GM12878 (cell line): ENCODE measurements at regions not wholly inside any gene's neighbourhood (a gene's known extent, or its start where the extent isn't known, plus 50 kb on each side); places are given as distances from the start of the nearest gene placed in this dataset.

Experiments used
- ATAC-seq: fragments of 200-7000 bp; cut with Tn5 transposase; 3 replicates; pipeline ENCODE4 v1.9.1; 2020; ENCODE audit warnings: mild to moderate bottlenecking, moderate library complexity
- BruUV-seq: library from RNA; stranded (reverse); fragments of 400-500 nt; replicated peaks from 2 replicates; lab custom pipeline; 2021; lab: Mats Ljungman, UMichigan
- CTCF ChIA-PET: fragments of 300-600 bp; sonication (Branson Sonifier 250); formaldehyde crosslinking; extraction: SDS; loops from one replicate; lab custom pipeline; 2021; ENCODE audit warnings: inconsistent platforms; lab: Yijun Ruan, JAX
- POLR2A ChIA-PET: fragments of 350-600 bp; formaldehyde crosslinking; extraction: SDS; loops from one replicate; lab custom pipeline; 2021; ENCODE audit warnings: inconsistent platforms; lab: Charles Lee
- RAD21 ChIA-PET: fragments of 300-600 bp; sonication (Branson Sonifier 250); formaldehyde crosslinking; loops from one replicate; lab custom pipeline; 2023; ENCODE audit warnings: antibody characterized with exemption; ENCODE audit not compliant: unreplicated experiment; lab: Charles Lee
- SMC1A ChIA-PET: fragments of 300-600 bp; sonication (Branson Sonifier 250); formaldehyde crosslinking; loops from one replicate; lab custom pipeline; 2023; ENCODE audit not compliant: unreplicated experiment, uncharacterized antibody; lab: Charles Lee
- DNase-seq: peaks from one replicate; pipeline ENCODE4 v3.0.0-alpha.2; 2011; ENCODE audit warnings: low read depth, low spot score
- FAIRE-seq: peaks from 3 replicates; lab custom pipeline; 2011; peaks lifted over from hg19 to GRCh38; lab: Jason Lieb, UNC
- H2AFZ ChIP-seq: 2 replicates; pipeline ENCODE4 v1.6.0; 2011; ENCODE audit warnings: low read depth, low read length, control low read depth; ENCODE audit not compliant: control insufficient read depth
- H3K27ac ChIP-seq: 2 replicates; pipeline ENCODE4 v1.5.1; 2011; ENCODE audit warnings: control low read depth; ENCODE audit not compliant: control insufficient read depth, insufficient read depth
- H3K27me3 ChIP-seq, 2 experiments: replicated peaks in 1 of 2; 2 replicates each; pipeline versions ENCODE4 v1.6.0 to v1.6.1; 2011; ENCODE audit warnings: low read length in 1 of 2; ENCODE audit not compliant: control insufficient read depth in 2 of 2, insufficient read depth in 2 of 2
- H3K36me3 ChIP-seq, 2 experiments: 2 replicates each; pipeline ENCODE4 v1.5.1; 2011; ENCODE audit warnings: low read length in 1 of 2; ENCODE audit not compliant: control insufficient read depth in 2 of 2, insufficient read depth in 2 of 2
- H3K4me1 ChIP-seq: 2 replicates; pipeline ENCODE4 v1.6.1; 2011; ENCODE audit warnings: mild to moderate bottlenecking, low read length, moderate library complexity, mixed read lengths; ENCODE audit not compliant: control insufficient read depth, insufficient read depth
- H3K4me2 ChIP-seq: 2 replicates; pipeline ENCODE4 v1.6.0; 2011; ENCODE audit warnings: control low read depth; ENCODE audit not compliant: control insufficient read depth, insufficient read depth
- H3K4me3 ChIP-seq: fragments of 200-600 bp; sonication (generic); 2 replicates; pipeline ENCODE4 v1.5.1; 2016
- H3K79me2 ChIP-seq: 2 replicates; pipeline ENCODE4 v1.6.0; 2011; ENCODE audit warnings: low read length; ENCODE audit not compliant: control insufficient read depth, insufficient read depth
- H3K9ac ChIP-seq: 2 replicates; pipeline ENCODE4 v1.8.0; 2011; ENCODE audit warnings: low read length, control low read depth, mixed read lengths; ENCODE audit not compliant: control insufficient read depth, insufficient read depth
- H3K9me3 ChIP-seq: replicated peaks from 3 replicates; pipeline ENCODE4 v1.5.1; 2011; ENCODE audit warnings: mild to moderate bottlenecking, low read length; ENCODE audit not compliant: control insufficient read depth, insufficient read depth
- H4K20me1 ChIP-seq: 2 replicates; pipeline ENCODE4 v1.6.0; 2011; ENCODE audit not compliant: control insufficient read depth, insufficient read depth
- ASH2L ChIP-seq: fragments of 300-600, 200-600 bp; sonication (generic); IDR thresholded peaks from 2 replicates; pipeline ENCODE4 v1.6.1; 2017; ENCODE audit warnings: low read depth, mild to moderate bottlenecking, borderline replicate concordance
- ATF7 ChIP-seq: fragments of 450-650 bp; IDR thresholded peaks from 2 replicates; pipeline ENCODE4 v1.6.1; 2016; ENCODE audit warnings: low read depth, mild to moderate bottlenecking
- CEBPB ChIP-seq, 2 experiments: fragments of 150-350 bp in 1 of 2; IDR thresholded peaks; 2 replicates each; pipeline ENCODE4 v1.6.1; 2012 to 2014; ENCODE audit warnings: low read depth in 2 of 2, low read length in 2 of 2, borderline replicate concordance in 1 of 2, inconsistent platforms in 1 of 2
- CREB1 ChIP-seq: IDR thresholded peaks from 2 replicates; pipeline ENCODE4 v1.6.1; 2012; ENCODE audit warnings: low read depth, mild to moderate bottlenecking, inconsistent platforms
- EZH2 ChIP-seq: IDR thresholded peaks from 2 replicates; pipeline ENCODE4 v1.6.1; 2012; ENCODE audit warnings: low read depth, mild to moderate bottlenecking, control low read depth, inconsistent platforms, low read length, borderline replicate concordance; ENCODE audit not compliant: control insufficient read depth
- HCFC1 ChIP-seq: fragments of 150-350 bp; IDR thresholded peaks from 2 replicates; pipeline ENCODE4 v1.6.1; 2014; ENCODE audit warnings: low read length
- IRF5 ChIP-seq: fragments of 450-650 bp; IDR thresholded peaks from 2 replicates; pipeline ENCODE4 v1.6.1; 2017; ENCODE audit warnings: borderline replicate concordance
- MXI1 ChIP-seq: fragments of 150-350 bp; IDR thresholded peaks from 2 replicates; pipeline ENCODE4 v1.6.1; 2011; ENCODE audit warnings: low read depth, mild to moderate bottlenecking, inconsistent platforms, low read length, improper control_type of control experiment
- NFYB ChIP-seq: IDR thresholded peaks from 2 replicates; pipeline ENCODE4 v1.6.1; 2011; ENCODE audit warnings: low read depth, mild to moderate bottlenecking, low read length, improper control_type of control experiment, moderate library complexity; ENCODE audit not compliant: insufficient read depth
- POLR2A ChIP-seq: IDR thresholded peaks from 2 replicates; pipeline ENCODE4 v1.6.1; 2011; ENCODE audit warnings: low read depth, mild to moderate bottlenecking, low read length
- RAD21 ChIP-seq: IDR thresholded peaks from 2 replicates; pipeline ENCODE4 v1.6.1; 2011; ENCODE audit warnings: mild to moderate bottlenecking, low read depth, low read length, moderate library complexity; ENCODE audit not compliant: insufficient read depth
- RBBP5 ChIP-seq: fragments of 200-600 bp; sonication (generic); conservative IDR thresholded peaks from 2 replicates; pipeline ENCODE4 v1.6.1; 2016
- TAF1 ChIP-seq: IDR thresholded peaks from 2 replicates; pipeline ENCODE4 v1.6.1; 2011; ENCODE audit warnings: mild to moderate bottlenecking, low read depth, low read length, borderline replicate concordance
- USF1 ChIP-seq: IDR thresholded peaks from 2 replicates; pipeline ENCODE4 v1.6.1; 2011; ENCODE audit warnings: borderline replicate concordance, low read depth, mild to moderate bottlenecking, moderate library complexity, mixed read lengths, low read length; ENCODE audit not compliant: insufficient read depth; ENCODE audit errors: extremely low read length
- ZSCAN29 ChIP-seq: fragments of 450-650 bp; IDR thresholded peaks from 2 replicates; pipeline ENCODE4 v1.6.1; 2017; ENCODE audit warnings: mild to moderate bottlenecking, moderate library complexity
- WGBS: methylation state at CpG from one replicate; pipeline ENCODE4 v1.1.6; 2016; ENCODE audit warnings: low lambda C conversion rate; ENCODE audit not compliant: insufficient replicate concordance, insufficient coverage; ENCODE audit errors: missing lambda C conversion rate; 5-methylcytosine and 5-hydroxymethylcytosine counted together
- in situ Hi-C: fragments of 300-500 bp; cut with MboI; formaldehyde crosslinking; loops from 9 replicates; pipeline ENCODE4 v1.14.3; 2018; ENCODE audit warnings: mixed read lengths
- intact Hi-C: fragments of 100-400 bp; cut with micrococcal nuclease; formaldehyde crosslinking; loops from one replicate; pipeline ENCODE4 v1.14.2; 2022; ENCODE audit not compliant: unreplicated experiment
- TF ChIP-seq, protein P1 (sequence below): fragments of 450-650 bp; IDR thresholded peaks from 2 replicates; pipeline ENCODE4 v1.6.1; 2014; ENCODE audit warnings: mild to moderate bottlenecking

GRCh38 chr5:155466851-155467250, 453.3 kb downstream of the KIF4B start:
- H3K4me3 ChIP-seq = no peak overlapping the region
- H3K4me2 ChIP-seq = no peak overlapping the region
- no peak overlapping the region for H3K27ac ChIP-seq
- no peaks in the 10 kb centered on the region for H3K36me3 ChIP-seq
- no peak for FAIRE-seq
- ChIA-PET POLR2A (no interaction called here), RAD21 (no interaction called here), SMC1A (interaction anchor here (1.2 kb wide), 1 partner anchor 10 kb away, joined by 3 read pairs; no protein-coding TSS in a partner anchor), CTCF (no interaction called here)
- intact Hi-C loops (no loop called here), in situ Hi-C loops (no loop called here)
- no peak for TF ChIP-seq RBBP5
- no peak for TF ChIP-seq ATF7
- no peak for TF ChIP-seq EZH2
- no peak for TF ChIP-seq RAD21
- TF ChIP-seq ASH2L = no peak
- TF ChIP-seq NFYB = no peak
- TF ChIP-seq ZSCAN29 = no peak
- no peaks in the 10 kb centered on the region for H4K20me1 ChIP-seq
- DNase-seq = no peak
- H3K27me3 ChIP-seq = no peaks in the 10 kb centered on the region
- H3K79me2 ChIP-seq = no peaks in the 10 kb centered on the region
- no peak overlapping the region for H2AFZ ChIP-seq
- H3K4me1 ChIP-seq = no peaks in the 10 kb centered on the region
- no peaks in the 10 kb centered on the region for H3K9me3 ChIP-seq
- ATAC-seq = no peak
- no TSS peak for BruUV-seq
- no peak overlapping the region for H3K9ac ChIP-seq
- 22% methylated on average over 5 of the region's 5 CpGs for WGBS

GRCh38 chr5:155471027-155471426, 457.5 kb downstream of the KIF4B start:
- H3K4me2 ChIP-seq = no peak overlapping the region
- ChIA-PET POLR2A (no interaction called here), RAD21 (no interaction called here), SMC1A (interaction anchor here (1.0 kb wide), 1 partner anchor 11 kb away, joined by 4 read pairs; no protein-coding TSS in a partner anchor), CTCF (interaction anchor here (0.8 kb wide), 1 partner anchor 10 kb away, joined by 3 read pairs; no protein-coding TSS in a partner anchor)
- H3K9me3 ChIP-seq = no peaks in the 10 kb centered on the region
- H2AFZ ChIP-seq = no peak overlapping the region
- no peak for FAIRE-seq
- H3K4me1 ChIP-seq = no peaks in the 10 kb centered on the region
- H4K20me1 ChIP-seq = no peaks in the 10 kb centered on the region
- BruUV-seq = no TSS peak
- H3K27me3 ChIP-seq = no peaks in the 10 kb centered on the region
- H3K27ac ChIP-seq = no peak overlapping the region
- no peaks in the 10 kb centered on the region for H3K79me2 ChIP-seq
- no peak for DNase-seq
- intact Hi-C loops = no loop called here
- in situ Hi-C loops = no loop called here
- no peak for ATAC-seq
- no peaks in the 10 kb centered on the region for H3K36me3 ChIP-seq
- 67% methylated on average over 3 of the region's 3 CpGs for WGBS
- no peak overlapping the region for H3K9ac ChIP-seq
- H3K4me3 ChIP-seq = no peak overlapping the region
- no peak for TF ChIP-seq IRF5
- TF ChIP-seq CEBPB (IDR thresholded peaks at IDR 0.05; ENCODE audit: borderline replicate concordance in 1 of 2, low read depth in 2 of 2, low read length in 2 of 2) = no peak
- no peak for TF ChIP-seq MXI1
- no peak for TF ChIP-seq CREB1
- no peak for TF ChIP-seq HCFC1
- TF ChIP-seq USF1 = no peak
- TF ChIP-seq TAF1 = no peak
- no peak for TF ChIP-seq POLR2A
- TF ChIP-seq, protein P1, sequence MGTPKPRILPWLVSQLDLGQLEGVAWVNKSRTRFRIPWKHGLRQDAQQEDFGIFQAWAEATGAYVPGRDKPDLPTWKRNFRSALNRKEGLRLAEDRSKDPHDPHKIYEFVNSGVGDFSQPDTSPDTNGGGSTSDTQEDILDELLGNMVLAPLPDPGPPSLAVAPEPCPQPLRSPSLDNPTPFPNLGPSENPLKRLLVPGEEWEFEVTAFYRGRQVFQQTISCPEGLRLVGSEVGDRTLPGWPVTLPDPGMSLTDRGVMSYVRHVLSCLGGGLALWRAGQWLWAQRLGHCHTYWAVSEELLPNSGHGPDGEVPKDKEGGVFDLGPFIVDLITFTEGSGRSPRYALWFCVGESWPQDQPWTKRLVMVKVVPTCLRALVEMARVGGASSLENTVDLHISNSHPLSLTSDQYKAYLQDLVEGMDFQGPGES = no peak
